GM12878 (cell line): ENCODE measurements at regions not wholly inside any gene's neighbourhood (a gene's known extent, or its start where the extent isn't known, plus 50 kb on each side); places are given as distances from the start of the nearest gene placed in this dataset.

ENCODE experiments used
- ATAC-seq: fragments of 200-7000 bp; cut with Tn5 transposase; 3 replicates; pipeline ENCODE4 v1.9.1; 2020; ENCODE audit warnings: mild to moderate bottlenecking, moderate library complexity
- BruUV-seq: library from RNA; stranded (reverse); fragments of 400-500 nt; replicated peaks from 2 replicates; lab custom pipeline; 2021; lab: Mats Ljungman, UMichigan
- CTCF ChIA-PET: fragments of 300-600 bp; sonication (Branson Sonifier 250); formaldehyde crosslinking; extraction: SDS; loops from one replicate; lab custom pipeline; 2021; ENCODE audit warnings: inconsistent platforms; lab: Yijun Ruan, JAX
- POLR2A ChIA-PET: fragments of 350-600 bp; formaldehyde crosslinking; extraction: SDS; loops from one replicate; lab custom pipeline; 2021; ENCODE audit warnings: inconsistent platforms; lab: Charles Lee
- RAD21 ChIA-PET: fragments of 300-600 bp; sonication (Branson Sonifier 250); formaldehyde crosslinking; loops from one replicate; lab custom pipeline; 2023; ENCODE audit warnings: antibody characterized with exemption; ENCODE audit not compliant: unreplicated experiment; lab: Charles Lee
- SMC1A ChIA-PET: fragments of 300-600 bp; sonication (Branson Sonifier 250); formaldehyde crosslinking; loops from one replicate; lab custom pipeline; 2023; ENCODE audit not compliant: unreplicated experiment, uncharacterized antibody; lab: Charles Lee
- DNase-seq: peaks from one replicate; pipeline ENCODE4 v3.0.0-alpha.2; 2011; ENCODE audit warnings: low read depth, low spot score
- FAIRE-seq: peaks from 3 replicates; lab custom pipeline; 2011; peaks lifted over from hg19 to GRCh38; lab: Jason Lieb, UNC
- H2AFZ ChIP-seq: 2 replicates; pipeline ENCODE4 v1.6.0; 2011; ENCODE audit warnings: low read depth, low read length, control low read depth; ENCODE audit not compliant: control insufficient read depth
- H3K27ac ChIP-seq: 2 replicates; pipeline ENCODE4 v1.5.1; 2011; ENCODE audit warnings: control low read depth; ENCODE audit not compliant: control insufficient read depth, insufficient read depth
- H3K27me3 ChIP-seq, 2 experiments: replicated peaks in 1 of 2; 2 replicates each; pipeline versions ENCODE4 v1.6.0 to v1.6.1; 2011; ENCODE audit warnings: low read length in 1 of 2; ENCODE audit not compliant: control insufficient read depth in 2 of 2, insufficient read depth in 2 of 2
- H3K36me3 ChIP-seq, 2 experiments: 2 replicates each; pipeline ENCODE4 v1.5.1; 2011; ENCODE audit warnings: low read length in 1 of 2; ENCODE audit not compliant: control insufficient read depth in 2 of 2, insufficient read depth in 2 of 2
- H3K4me1 ChIP-seq: 2 replicates; pipeline ENCODE4 v1.6.1; 2011; ENCODE audit warnings: mild to moderate bottlenecking, low read length, moderate library complexity, mixed read lengths; ENCODE audit not compliant: control insufficient read depth, insufficient read depth
- H3K4me2 ChIP-seq: 2 replicates; pipeline ENCODE4 v1.6.0; 2011; ENCODE audit warnings: control low read depth; ENCODE audit not compliant: control insufficient read depth, insufficient read depth
- H3K4me3 ChIP-seq: fragments of 200-600 bp; sonication (generic); 2 replicates; pipeline ENCODE4 v1.5.1; 2016
- H3K79me2 ChIP-seq: 2 replicates; pipeline ENCODE4 v1.6.0; 2011; ENCODE audit warnings: low read length; ENCODE audit not compliant: control insufficient read depth, insufficient read depth
- H3K9ac ChIP-seq: 2 replicates; pipeline ENCODE4 v1.8.0; 2011; ENCODE audit warnings: low read length, control low read depth, mixed read lengths; ENCODE audit not compliant: control insufficient read depth, insufficient read depth
- H3K9me3 ChIP-seq: replicated peaks from 3 replicates; pipeline ENCODE4 v1.5.1; 2011; ENCODE audit warnings: mild to moderate bottlenecking, low read length; ENCODE audit not compliant: control insufficient read depth, insufficient read depth
- H4K20me1 ChIP-seq: 2 replicates; pipeline ENCODE4 v1.6.0; 2011; ENCODE audit not compliant: control insufficient read depth, insufficient read depth
- CHD2 ChIP-seq: IDR thresholded peaks from 2 replicates; pipeline ENCODE4 v1.6.1; 2011; ENCODE audit warnings: low read depth, low read length, improper control_type of control experiment, borderline replicate concordance
- EP300 ChIP-seq, 2 experiments: fragments of 150-350 bp in 1 of 2; IDR thresholded peaks; 2 replicates each; pipeline ENCODE4 v1.6.1; 2011 to 2012; ENCODE audit warnings: low read depth in 2 of 2, low read length in 2 of 2, borderline replicate concordance in 1 of 2, improper control_type of control experiment in 1 of 2, inconsistent platforms in 1 of 2; ENCODE audit not compliant: control insufficient read depth in 1 of 2
- IKZF1 ChIP-seq: fragments of 450-650 bp; conservative IDR thresholded peaks from 2 replicates; pipeline ENCODE4 v1.6.1; 2017; ENCODE audit warnings: antibody characterized with exemption, mild to moderate bottlenecking
- JUNB ChIP-seq: IDR thresholded peaks from 2 replicates; pipeline ENCODE4 v1.6.1; 2016; ENCODE audit warnings: antibody characterized with exemption, mild to moderate bottlenecking
- JUND ChIP-seq: IDR thresholded peaks from 2 replicates; pipeline ENCODE4 v1.6.1; 2012; ENCODE audit warnings: low read depth, mild to moderate bottlenecking, low read length, improper control_type of control experiment, moderate library complexity
- PML ChIP-seq: IDR thresholded peaks from 2 replicates; pipeline ENCODE4 v1.6.1; 2012; ENCODE audit warnings: low read length, inconsistent platforms
- SMAD1 ChIP-seq: fragments of 450-650 bp; IDR thresholded peaks from 2 replicates; pipeline ENCODE4 v1.6.1; 2018; ENCODE audit warnings: mild to moderate bottlenecking, low read depth; ENCODE audit not compliant: partially characterized antibody
- SREBF2 ChIP-seq: IDR thresholded peaks from 2 replicates; pipeline ENCODE4 v1.6.1; 2012; ENCODE audit warnings: mild to moderate bottlenecking, low read length
- TAF1 ChIP-seq: IDR thresholded peaks from 2 replicates; pipeline ENCODE4 v1.6.1; 2011; ENCODE audit warnings: mild to moderate bottlenecking, low read depth, low read length, borderline replicate concordance
- WGBS: methylation state at CpG from one replicate; pipeline ENCODE4 v1.1.6; 2016; ENCODE audit warnings: low lambda C conversion rate; ENCODE audit not compliant: insufficient replicate concordance, insufficient coverage; ENCODE audit errors: missing lambda C conversion rate; 5-methylcytosine and 5-hydroxymethylcytosine counted together
- in situ Hi-C: fragments of 300-500 bp; cut with MboI; formaldehyde crosslinking; loops from 9 replicates; pipeline ENCODE4 v1.14.3; 2018; ENCODE audit warnings: mixed read lengths
- intact Hi-C: fragments of 100-400 bp; cut with micrococcal nuclease; formaldehyde crosslinking; loops from one replicate; pipeline ENCODE4 v1.14.2; 2022; ENCODE audit not compliant: unreplicated experiment
- TF ChIP-seq, protein P1 (sequence below): IDR thresholded peaks from 2 replicates; pipeline ENCODE4 v1.6.1; 2011; ENCODE audit warnings: low read depth, mild to moderate bottlenecking, low read length, moderate library complexity, borderline replicate concordance; ENCODE audit errors: extremely low read depth

DNA sequence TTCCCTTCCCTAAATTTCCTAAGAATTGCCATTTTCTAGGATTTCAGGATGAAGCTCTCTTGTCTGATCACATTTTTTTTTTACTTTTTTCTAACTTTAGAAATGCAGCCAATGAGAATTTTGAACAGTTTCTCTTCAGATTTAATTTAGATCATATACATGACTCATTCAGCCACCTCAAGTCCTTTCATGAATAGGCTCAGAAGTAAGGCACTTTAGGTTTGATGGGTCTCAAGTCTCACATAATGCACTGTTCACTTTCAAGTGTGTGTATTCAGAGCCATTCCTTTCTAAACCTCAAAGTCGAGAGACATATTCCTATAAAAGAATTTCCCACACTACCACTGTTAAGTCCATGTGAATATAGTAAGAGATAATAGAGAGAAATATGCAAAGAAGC, 614.1 kb upstream of the VRK2 start:
- Histone ChIP-seq H2AFZ (no peak overlapping the region), H3K9ac (no peak overlapping the region), H3K9me3 (no peaks in the 10 kb centered on the region), H3K79me2 (no peaks in the 10 kb centered on the region), H3K4me1 (no peaks in the 10 kb centered on the region), H3K36me3 (no peaks in the 10 kb centered on the region), H3K27ac (no peak overlapping the region), H3K4me2 (no peak overlapping the region), H3K27me3 (no peaks in the 10 kb centered on the region), H4K20me1 (no peaks in the 10 kb centered on the region; the same call in 1 of the 2 replicates), H3K4me3 (no peak overlapping the region)
- ChIA-PET SMC1A (interaction anchor here (1.1 kb wide), 1 partner anchor 10 kb away, joined by 4 read pairs; no protein-coding TSS in a partner anchor), RAD21 (no interaction called here), CTCF (interaction anchor here (0.6 to 1.6 kb wide), 3 partner anchors 85 to 1109 kb away, joined by 3 to 4 read pairs (median 3); no protein-coding TSS in a partner anchor), POLR2A (no interaction called here)
- intact Hi-C loops (no loop called here), in situ Hi-C loops (no loop called here)
- FAIRE-seq: no peak
- no peak for DNase-seq
- peak; percentile 67 for ATAC-seq
- WGBS: 0% methylated on average over 1 of the region's 1 CpG
- no TSS peak for BruUV-seq
- TF ChIP-seq, protein P1, sequence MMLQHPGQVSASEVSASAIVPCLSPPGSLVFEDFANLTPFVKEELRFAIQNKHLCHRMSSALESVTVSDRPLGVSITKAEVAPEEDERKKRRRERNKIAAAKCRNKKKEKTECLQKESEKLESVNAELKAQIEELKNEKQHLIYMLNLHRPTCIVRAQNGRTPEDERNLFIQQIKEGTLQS: no peak
- TF ChIP-seq JUNB: peak; percentile 34; the same call in 1 of the 2 replicates

DNA sequence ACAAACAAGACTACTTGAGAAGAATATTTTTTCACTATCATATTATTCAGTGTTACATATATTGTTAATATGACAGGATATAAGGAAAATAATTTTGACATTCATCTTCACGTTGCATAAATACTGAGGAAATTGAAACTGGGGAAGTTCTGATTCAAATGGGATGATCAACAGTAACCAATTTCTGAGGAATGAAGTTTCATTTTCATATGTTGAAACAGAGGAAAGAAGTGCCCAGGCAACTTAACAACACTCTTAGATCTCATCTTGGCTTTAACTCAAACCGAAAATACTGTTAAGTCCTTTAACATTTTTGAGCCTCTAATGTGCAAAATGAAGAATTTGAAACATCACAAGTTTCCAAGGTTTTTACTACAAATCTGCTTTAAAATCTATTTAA, 612.2 kb upstream of the VRK2 start:
- SMC1A ChIA-PET: interaction anchor here (1.3 kb wide), 1 partner anchor 47 kb away, joined by 3 read pairs; no protein-coding TSS in a partner anchor
- no peaks in the 10 kb centered on the region for H3K4me1 ChIP-seq
- no peak for DNase-seq
- no peak for TF ChIP-seq EP300 (IDR thresholded peaks at IDR 0.05; ENCODE audit: borderline replicate concordance in 1 of 2, control insufficient read depth in 1 of 2, low read depth in 2 of 2, low read length in 2 of 2)
- TF ChIP-seq, protein P1: no peak
- no peak for TF ChIP-seq IKZF1
- TF ChIP-seq SREBF2: no peak
- TF ChIP-seq TAF1: no peak
- no peak for TF ChIP-seq CHD2
- TF ChIP-seq SMAD1: no peak
- no peak for TF ChIP-seq PML
- TF ChIP-seq JUND: no peak
- TF ChIP-seq, all 136 proteins: peak for 0
- Histone ChIP-seq H3K27me3 (no peaks in the 10 kb centered on the region), H3K27ac (no peak overlapping the region), H3K4me3 (no peak overlapping the region), H3K9me3 (no peaks in the 10 kb centered on the region), H3K36me3 (no peaks in the 10 kb centered on the region), H4K20me1 (no peaks in the 10 kb centered on the region; the same call in 1 of the 2 replicates), H3K79me2 (no peaks in the 10 kb centered on the region), H2AFZ (no peak overlapping the region), H3K9ac (no peak overlapping the region), H3K4me2 (no peak overlapping the region)
- CTCF ChIA-PET: interaction anchor here (1.6 kb wide), 1 partner anchor 83 kb away, joined by 3 read pairs; no protein-coding TSS in a partner anchor
- BruUV-seq: no TSS peak
- POLR2A ChIA-PET: no interaction called here
- intact Hi-C loops: no loop called here
- FAIRE-seq (no peak), ATAC-seq (no peak)
- in situ Hi-C loops: no loop called here
- WGBS: 0% methylated on average over 2 of the region's 2 CpGs
- RAD21 ChIA-PET: no interaction called here
